ENCODE measurements at regions not wholly inside any gene's neighbourhood (a gene's known extent, or its start where the extent isn't known, plus 50 kb on each side); places are given as distances from the start of the nearest gene placed in this dataset.

- H3K27ac ChIP-seq (ENCODE audit: low read depth in 2 of 2, low read length in 2 of 2) = no peak overlapping the region
- no peak overlapping the region for H3K4me3 ChIP-seq (ENCODE audit: low read length in 3 of 3)
- H3K9me3 ChIP-seq (ENCODE audit: control insufficient read depth in 2 of 3, insufficient read depth in 1 of 3, low read length in 3 of 3) = no peaks in the 10 kb centered on the region
- no peaks in the 10 kb centered on the region for H3K27me3 ChIP-seq (ENCODE audit: control insufficient read depth, insufficient read depth, low read length)
- no peak for TF ChIP-seq CTCF (IDR thresholded peaks at IDR 0.05; ENCODE audit: borderline replicate concordance, extremely low read depth, insufficient read depth)
- DNase-seq = no peak
- no peaks in the 10 kb centered on the region for H3K4me1 ChIP-seq (ENCODE audit: control insufficient read depth in 2 of 3, insufficient read depth in 2 of 3, low read depth in 1 of 3, low read length in 3 of 3)
- H3K9ac ChIP-seq (ENCODE audit: low read length in 3 of 3) = no peak overlapping the region
- H3K36me3 ChIP-seq (ENCODE audit: control insufficient read depth in 2 of 3, insufficient read depth in 3 of 3, low read length in 3 of 3) = no peaks in the 10 kb centered on the region
- no peak for FAIRE-seq
- intact Hi-C loops (cut with DNase I) = no loop called here
Observed at GRCh38 chr18:2448565-2449151, 122.6 kb downstream of the METTL4 start.

GRCh38 chr18:2451556-2451955 lies 119.7 kb downstream of the METTL4 start:
- peak in 3 of 5 donors; percentile 15 to 48 (median 27) for DNase-seq
- TF ChIP-seq CTCF (IDR thresholded peaks at IDR 0.05; ENCODE audit: borderline replicate concordance, extremely low read depth, insufficient read depth) = no peak

GRCh38 chr18:2459886-2460285 lies 111.4 kb downstream of the METTL4 start:
- no peak overlapping the region for H3K27ac ChIP-seq (ENCODE audit: low read depth in 2 of 2, low read length in 2 of 2)
- no peaks in the 10 kb centered on the region for H3K27me3 ChIP-seq (ENCODE audit: control insufficient read depth, insufficient read depth, low read length)
- FAIRE-seq (no peak), DNase-seq (no peak)
- intact Hi-C loops (cut with DNase I) = no loop called here
- TF ChIP-seq CTCF (IDR thresholded peaks at IDR 0.05; ENCODE audit: borderline replicate concordance, extremely low read depth, insufficient read depth) = no peak
- H3K36me3 ChIP-seq (ENCODE audit: control insufficient read depth in 2 of 3, insufficient read depth in 3 of 3, low read length in 3 of 3) = no peaks in the 10 kb centered on the region
- no peak overlapping the region for H3K4me3 ChIP-seq (ENCODE audit: low read length in 3 of 3)
- H3K9ac ChIP-seq (ENCODE audit: low read length in 3 of 3) = no peak overlapping the region
- H3K9me3 ChIP-seq (ENCODE audit: control insufficient read depth in 2 of 3, insufficient read depth in 1 of 3, low read length in 3 of 3) = peaks cover 0 to 3% (median 2%) of the 10 kb centered on the region in 3 donors
- no peaks in the 10 kb centered on the region for H3K4me1 ChIP-seq (ENCODE audit: control insufficient read depth in 2 of 3, insufficient read depth in 2 of 3, low read depth in 1 of 3, low read length in 3 of 3)

More at GRCh38 chr18:2451556-2451955, 119.7 kb downstream of the METTL4 start:
- FAIRE-seq = no peak
- H3K4me3 ChIP-seq (ENCODE audit: low read length in 3 of 3) = no peak overlapping the region
- no peaks in the 10 kb centered on the region for H3K27me3 ChIP-seq (ENCODE audit: control insufficient read depth, insufficient read depth, low read length)
- no peaks in the 10 kb centered on the region for H3K36me3 ChIP-seq (ENCODE audit: control insufficient read depth in 2 of 3, insufficient read depth in 3 of 3, low read length in 3 of 3)
- intact Hi-C loops (cut with DNase I) = no loop called here
- no peak overlapping the region for H3K27ac ChIP-seq (ENCODE audit: low read depth in 2 of 2, low read length in 2 of 2)
- H3K4me1 ChIP-seq (ENCODE audit: control insufficient read depth in 2 of 3, insufficient read depth in 2 of 3, low read depth in 1 of 3, low read length in 3 of 3) = no peaks in the 10 kb centered on the region
- no peaks in the 10 kb centered on the region for H3K9me3 ChIP-seq (ENCODE audit: control insufficient read depth in 2 of 3, insufficient read depth in 1 of 3, low read length in 3 of 3)
- H3K9ac ChIP-seq (ENCODE audit: low read length in 3 of 3) = no peak overlapping the region

- intact Hi-C loops (cut with DNase I) = no loop called here
- TF ChIP-seq CTCF (IDR thresholded peaks at IDR 0.05; ENCODE audit: borderline replicate concordance, extremely low read depth, insufficient read depth) = no peak
- no peak for FAIRE-seq
Observed at GRCh38 chr18:2466978-2467377, 104.3 kb downstream of the METTL4 start.

More at GRCh38 chr18:2466978-2467377, 104.3 kb downstream of the METTL4 start:
- Histone ChIP-seq H3K9ac (ENCODE audit: low read length in 3 of 3) (no peak overlapping the region), H3K9me3 (ENCODE audit: control insufficient read depth in 2 of 3, insufficient read depth in 1 of 3, low read length in 3 of 3) (no peaks in the 10 kb centered on the region), H3K27me3 (ENCODE audit: control insufficient read depth, insufficient read depth, low read length) (no peaks in the 10 kb centered on the region), H3K27ac (ENCODE audit: low read depth in 2 of 2, low read length in 2 of 2) (no peak overlapping the region), H3K4me3 (ENCODE audit: low read length in 3 of 3) (no peak overlapping the region), H3K36me3 (ENCODE audit: control insufficient read depth in 2 of 3, insufficient read depth in 3 of 3, low read length in 3 of 3) (no peaks in the 10 kb centered on the region), H3K4me1 (ENCODE audit: control insufficient read depth in 2 of 3, insufficient read depth in 2 of 3, low read depth in 1 of 3, low read length in 3 of 3) (no peaks in the 10 kb centered on the region)
- DNase-seq = no peak

Measured in kidney (tissue), 13 donors.